K562 (cell line): ENCODE measurements at regions not wholly inside any gene's neighbourhood (a gene's known extent, or its start where the extent isn't known, plus 50 kb on each side); places are given as distances from the start of the nearest gene placed in this dataset.

Source experiments
- ATAC-seq: fragments of 200-7000 bp; cut with Tn5 transposase; 3 replicates; pipeline ENCODE4 v1.9.1; 2020; ENCODE audit warnings: moderate library complexity
- BruUV-seq: library from RNA; stranded (reverse); fragments of 400-500 nt; replicated peaks from 2 replicates; lab custom pipeline; 2021; lab: Mats Ljungman, UMichigan
- CTCF ChIA-PET: fragments of 300-600 bp; formaldehyde crosslinking; extraction: SDS; loops from one replicate; lab custom pipeline; 2021; ENCODE audit warnings: low intra/inter-chr PET ratio; lab: Yijun Ruan, JAX
- POLR2A ChIA-PET: fragments of 300-600, 350-650 bp; sonication (Branson Sonifier 250); formaldehyde crosslinking; extraction: SDS; loops from one replicate; lab custom pipeline; 2021; ENCODE audit warnings: antibody characterized with exemption, inconsistent platforms; lab: Yijun Ruan, JAX
- DNase-seq, 4 experiments: peaks; one replicate each; pipeline versions ENCODE4 v3.0.0 to v3.0.0-alpha.2; 2011 to 2018; ENCODE audit warnings: low spot score in 3 of 4, mixed read lengths in 3 of 4; ENCODE audit errors: extremely low read depth in 1 of 4
- FAIRE-seq: peaks from 2 replicates; lab custom pipeline; 2011; peaks lifted over from hg19 to GRCh38; lab: Jason Lieb, UNC
- H2AFZ ChIP-seq: 2 replicates; pipeline ENCODE4 v1.6.0; 2011; ENCODE audit warnings: low read depth, low read length, control low read depth, inconsistent platforms
- H3K27ac ChIP-seq: fragments of 200-600 bp; 3 replicates; pipeline ENCODE4 v1.8.0; 2011; ENCODE audit warnings: low read depth, mild to moderate bottlenecking, control low read depth, inconsistent platforms, low read length, moderate library complexity, mixed read lengths; ENCODE audit errors: extremely low read depth
- H3K27me3 ChIP-seq, 2 experiments: fragments of 300-600 bp in 1 of 2; 2 replicates in 1 of 2; 3 replicates in 1 of 2; pipeline versions ENCODE4 v1.6.0 to v1.8.0; 2011; ENCODE audit warnings: inconsistent platforms in 2 of 2, low read length in 2 of 2, mild to moderate bottlenecking in 1 of 2, mixed read lengths in 1 of 2, moderate library complexity in 1 of 2; ENCODE audit not compliant: control insufficient read depth in 2 of 2, insufficient read depth in 2 of 2
- H3K36me3 ChIP-seq: fragments of 300-600 bp; 3 replicates; pipeline ENCODE4 v1.8.0; 2011; ENCODE audit warnings: mild to moderate bottlenecking, low read length, inconsistent platforms; ENCODE audit not compliant: control insufficient read depth, insufficient read depth
- H3K4me1 ChIP-seq, 2 experiments: fragments of 200-600 bp in 1 of 2; replicated peaks in 1 of 2; 2 replicates in 1 of 2; 3 replicates in 1 of 2; pipeline versions ENCODE4 v1.5.1 to v1.8.0; 2011; ENCODE audit warnings: inconsistent platforms in 2 of 2, low read length in 2 of 2, mild to moderate bottlenecking in 1 of 2, mixed read lengths in 1 of 2, moderate library complexity in 1 of 2; ENCODE audit not compliant: control insufficient read depth in 2 of 2, insufficient read depth in 2 of 2
- H3K4me2 ChIP-seq: 2 replicates; pipeline ENCODE4 v1.6.1; 2011; ENCODE audit warnings: low read length, control low read depth, inconsistent platforms, mixed read lengths; ENCODE audit not compliant: insufficient read depth
- H3K4me3 ChIP-seq: fragments of 200-600 bp; sonication (generic), shearing (Covaris generic); 2 replicates; pipeline ENCODE4 v1.5.1; 2016; ENCODE audit warnings: control low read depth, inconsistent platforms
- H3K79me2 ChIP-seq: fragments of 200-600 bp; 3 replicates; pipeline ENCODE4 v1.8.0; 2011; ENCODE audit warnings: low read length, inconsistent platforms; ENCODE audit not compliant: control insufficient read depth, insufficient read depth
- H3K9ac ChIP-seq, 2 experiments: 2 replicates each; pipeline versions ENCODE4 v1.6.0 to v1.6.1; 2011; ENCODE audit warnings: low read depth in 2 of 2, low read length in 2 of 2, control low read depth in 1 of 2, inconsistent platforms in 1 of 2, mild to moderate bottlenecking in 1 of 2, mixed read lengths in 1 of 2; ENCODE audit not compliant: insufficient read depth in 1 of 2
- H3K9me1 ChIP-seq: one replicate; pipeline ENCODE4 v1.6.0; 2011; ENCODE audit warnings: inconsistent platforms, mild to moderate bottlenecking, low read length, moderate library complexity; ENCODE audit not compliant: control insufficient read depth, insufficient read depth
- H3K9me3 ChIP-seq: replicated peaks from 2 replicates; pipeline ENCODE4 v1.5.1; 2011; ENCODE audit warnings: low read depth, low read length, inconsistent platforms; ENCODE audit not compliant: control insufficient read depth, insufficient read depth
- H4K20me1 ChIP-seq: replicated peaks from 2 replicates; pipeline ENCODE4 v1.6.1; 2011; ENCODE audit warnings: low read length, inconsistent platforms, mixed read lengths; ENCODE audit not compliant: control insufficient read depth, insufficient read depth
- BACH1 ChIP-seq: fragments of 200-800 bp; sonication (Bioruptor generic); IDR thresholded peaks from 2 replicates; pipeline ENCODE4 v1.6.1; 2016; ENCODE audit warnings: missing genetic modification characterization, missing compliant biosample characterization
- CREB1 ChIP-seq, 2 experiments: sonication (generic) in 1 of 2; formaldehyde crosslinking in 1 of 2; IDR thresholded peaks; 2 replicates each; pipeline versions ENCODE4 v1.6.1 to v1.8.0; 2012 to 2022; ENCODE audit warnings: inconsistent platforms in 1 of 2, mild to moderate bottlenecking in 1 of 2, missing genetic modification reagents in 1 of 2, moderate library complexity in 1 of 2
- ELF4 ChIP-seq: fragments of 450-650 bp; formaldehyde crosslinking; IDR thresholded peaks from 2 replicates; pipeline ENCODE4 v1.4.0; 2022; ENCODE audit warnings: missing genetic modification characterization
- ILF3 ChIP-seq: fragments of 450-650 bp; IDR thresholded peaks from 2 replicates; pipeline ENCODE4 v1.6.1; 2018; ENCODE audit warnings: antibody characterized with exemption, mild to moderate bottlenecking, moderate library complexity, borderline replicate concordance
- JUN ChIP-seq, 2 experiments: sonication (generic) in 1 of 2; formaldehyde crosslinking in 1 of 2; IDR thresholded peaks; 2 replicates each; pipeline versions ENCODE4 v1.6.1 to v1.8.0; 2012 to 2022; ENCODE audit warnings: borderline replicate concordance in 2 of 2, mild to moderate bottlenecking in 2 of 2, improper control_type of control experiment in 1 of 2, low read depth in 1 of 2, low read length in 1 of 2, missing genetic modification reagents in 1 of 2
- KAT7 ChIP-seq: sonication (generic); formaldehyde crosslinking; IDR thresholded peaks from 2 replicates; pipeline ENCODE4 v1.8.0; 2022; ENCODE audit warnings: missing genetic modification reagents, mild to moderate bottlenecking, borderline replicate concordance
- KLF16 ChIP-seq: IDR thresholded peaks from 2 replicates; pipeline ENCODE4 v1.6.1; 2016; ENCODE audit warnings: antibody characterized with exemption
- NFRKB ChIP-seq: fragments of 450-650 bp; IDR thresholded peaks from 2 replicates; pipeline ENCODE4 v1.6.1; 2016; ENCODE audit warnings: low read depth
- PRPF4 ChIP-seq: fragments of 200-400 bp; formaldehyde crosslinking; IDR thresholded peaks from one replicate; pipeline ENCODE4 v1.6.1; 2017; ENCODE audit warnings: low read length, low read depth, mild to moderate bottlenecking; ENCODE audit not compliant: insufficient read depth, poor library complexity, severe bottlenecking
- PTRF ChIP-seq: fragments of 450-650 bp; IDR thresholded peaks from 2 replicates; pipeline ENCODE4 v1.6.1; 2016; ENCODE audit warnings: mild to moderate bottlenecking, missing genetic modification characterization, missing compliant biosample characterization
- RFX7 ChIP-seq: fragments of 250-450 bp; sonication (Bioruptor Pico); IDR thresholded peaks from 2 replicates; pipeline ENCODE4 v1.5.1; 2021; ENCODE audit warnings: mild to moderate bottlenecking
- SAFB ChIP-seq: fragments of 200-400 bp; formaldehyde crosslinking; IDR thresholded peaks from 2 replicates; pipeline ENCODE4 v1.6.1; 2017; ENCODE audit warnings: low read depth, low read length, borderline replicate concordance
- STAT5B ChIP-seq: fragments of 250-450 bp; sonication (Bioruptor Pico); IDR thresholded peaks from 2 replicates; pipeline ENCODE4 v1.8.0; 2021; ENCODE audit warnings: mild to moderate bottlenecking, inconsistent platforms
- ZNF121 ChIP-seq: sonication (generic); formaldehyde crosslinking; conservative IDR thresholded peaks from 2 replicates; pipeline ENCODE4 v1.8.0; 2022; ENCODE audit warnings: missing genetic modification reagents
- ZNF3 ChIP-seq: fragments of 250-450 bp; sonication (Bioruptor Pico); IDR thresholded peaks from 2 replicates; pipeline ENCODE4 v1.5.0; 2021; ENCODE audit warnings: mild to moderate bottlenecking, moderate library complexity
- WGBS: fragments of 100-300 bp; shearing (Covaris generic); methylation state at CpG from one replicate; pipeline ENCODE4 v1.1.6; 2016; ENCODE audit warnings: low coverage, mixed read lengths; ENCODE audit not compliant: insufficient coverage; ENCODE audit errors: missing lambda C conversion rate; 5-methylcytosine and 5-hydroxymethylcytosine counted together
- in situ Hi-C: fragments of 300-500 bp; cut with MboI; formaldehyde crosslinking; loops from 4 replicates; pipeline ENCODE4 v1.15.0; 2018; ENCODE audit warnings: inconsistent platforms, mixed read lengths
- intact Hi-C: fragments of 100-400 bp; cut with micrococcal nuclease; formaldehyde crosslinking; loops from 2 replicates; pipeline ENCODE4 v1.14.2; 2022

GRCh38 chr6:14582749-14583148, 465.2 kb downstream of the CD83 start:
- no peak for ATAC-seq
- FAIRE-seq: no peak
- Histone ChIP-seq H3K4me3 (no peak overlapping the region), H2AFZ (no peak overlapping the region), H4K20me1 (no peaks in the 10 kb centered on the region), H3K9ac (no peak overlapping the region), H3K27me3 (no peaks in the 10 kb centered on the region), H3K79me2 (no peaks in the 10 kb centered on the region), H3K9me3 (no peaks in the 10 kb centered on the region), H3K4me1 (no peaks in the 10 kb centered on the region), H3K36me3 (no peaks in the 10 kb centered on the region), H3K27ac (no peak overlapping the region), H3K4me2 (no peak overlapping the region), H3K9me1 (no peaks in the 10 kb centered on the region)
- ChIA-PET CTCF (no interaction called here), POLR2A (interaction anchor here (0.6 kb wide), 1 partner anchor 13 kb away, joined by 3 read pairs; no protein-coding TSS in a partner anchor)
- intact Hi-C loops (no loop called here), in situ Hi-C loops (no loop called here)
- TF ChIP-seq KAT7 (CRISPR knock-in tag) (no peak), SAFB (no peak), ILF3 (no peak), KLF16 (no peak), PRPF4 (no peak)
- no peak for DNase-seq
- WGBS: 75% methylated on average over 1 of the region's 1 CpG
- BruUV-seq: no TSS peak

- no peaks in the 10 kb centered on the region for H3K9me3 ChIP-seq
- no peak for DNase-seq
- H3K4me2 ChIP-seq: no peak overlapping the region
- no peak overlapping the region for H3K27ac ChIP-seq
- H2AFZ ChIP-seq: no peak overlapping the region
- no TSS peak for BruUV-seq
- no peaks in the 10 kb centered on the region for H3K79me2 ChIP-seq
- ChIA-PET POLR2A (no interaction called here), CTCF (interaction anchor here (0.5 kb wide), 1 partner anchor 366 kb away, joined by 3 read pairs; no protein-coding TSS in a partner anchor)
- 18% methylated on average over 9 of the region's 9 CpGs for WGBS
- no peaks in the 10 kb centered on the region for H3K9me1 ChIP-seq
- H4K20me1 ChIP-seq: no peaks in the 10 kb centered on the region
- no peak for ATAC-seq
- in situ Hi-C loops (no loop called here), intact Hi-C loops (no loop called here)
- no peak overlapping the region for H3K9ac ChIP-seq
- no peaks in the 10 kb centered on the region for H3K4me1 ChIP-seq
- no peak overlapping the region for H3K4me3 ChIP-seq
- FAIRE-seq: no peak
- no peaks in the 10 kb centered on the region for H3K36me3 ChIP-seq
- no peaks in the 10 kb centered on the region for H3K27me3 ChIP-seq
- TF ChIP-seq RFX7 (CRISPR knock-in tag) (no peak), NFRKB (no peak), ILF3 (no peak), JUN (IDR thresholded peaks at IDR 0.05; ENCODE audit: borderline replicate concordance, low read depth, low read length) (no peak), JUN (CRISPR knock-in tag; IDR thresholded peaks at IDR 0.05; ENCODE audit: borderline replicate concordance) (no peak), ELF4 (CRISPR knock-in tag) (no peak), BACH1 (tag) (no peak), PTRF (tag) (no peak), STAT5B (CRISPR knock-in tag) (no peak), ZNF3 (no peak), CREB1 (IDR thresholded peaks at IDR 0.05) (no peak), CREB1 (CRISPR knock-in tag; IDR thresholded peaks at IDR 0.05) (no peak), ZNF121 (CRISPR knock-in tag) (no peak)
These were observed 466.3 kb downstream of the CD83 start for GRCh38 chr6:14583826-14584225.
